Skeletal muscle cell (primary cell): ENCODE measurements at regions not wholly inside any gene's neighbourhood (a gene's known extent, or its start where the extent isn't known, plus 50 kb on each side); places are given as distances from the start of the nearest gene placed in this dataset.
A peak's percentile ranks its signal among the peaks of the same experiment; 100 is the strongest.

ENCODE experiments used
- DNase-seq: peaks from one replicate; pipeline ENCODE4 v3.0.0-alpha.2; 2010; ENCODE audit warnings: low read depth
- H3K4me3 ChIP-seq: 2 replicates; pipeline ENCODE4 v1.5.1; 2011; ENCODE audit warnings: low read depth, mild to moderate bottlenecking, control low read depth, low read length, moderate library complexity

- DNase-seq = no peak
- H3K4me3 ChIP-seq = no peak overlapping the region
Observed at GRCh38 chr18:24805156-24805555, 344.7 kb downstream of the HRH4 start.

GRCh38 chr18:24809173-24809950 lies 348.9 kb downstream of the HRH4 start:
- DNase-seq = no peak
- H3K4me3 ChIP-seq = no peak overlapping the region

- no peak overlapping the region for H3K4me3 ChIP-seq
- DNase-seq = no peak
Observed at GRCh38 chr18:24810561-24811305, 350.3 kb downstream of the HRH4 start.

- DNase-seq = no peak
Observed at GRCh38 chr18:24811950-24812681, 351.7 kb downstream of the HRH4 start.

GRCh38 chr18:24814521-24814920 lies 354.1 kb downstream of the HRH4 start:
- no peak for DNase-seq
- no peak overlapping the region for H3K4me3 ChIP-seq

More at GRCh38 chr18:24811950-24812681, 351.7 kb downstream of the HRH4 start:
- H3K4me3 ChIP-seq = no peak overlapping the region

- H3K4me3 ChIP-seq = no peak overlapping the region
- no peak for DNase-seq
Observed at GRCh38 chr18:24817150-24817549, 356.7 kb downstream of the HRH4 start.

GRCh38 chr18:24817587-24818371 lies 357.3 kb downstream of the HRH4 start:
- no peak for DNase-seq
- H3K4me3 ChIP-seq = no peak overlapping the region

- no peak for DNase-seq
- no peak overlapping the region for H3K4me3 ChIP-seq
Observed at GRCh38 chr18:24818441-24818840, 358.0 kb downstream of the HRH4 start.

GRCh38 chr18:24819141-24819890 lies 358.9 kb downstream of the HRH4 start:
- no peak for DNase-seq
- H3K4me3 ChIP-seq = no peak overlapping the region

GRCh38 chr18:24825397-24825796 lies 365.0 kb downstream of the HRH4 start:
- no peak for DNase-seq
- no peak overlapping the region for H3K4me3 ChIP-seq

GRCh38 chr18:24826605-24827004 lies 366.2 kb downstream of the HRH4 start:
- no peak for DNase-seq
- no peak overlapping the region for H3K4me3 ChIP-seq

- no peak overlapping the region for H3K4me3 ChIP-seq
- no peak for DNase-seq
Observed at GRCh38 chr18:24827501-24827900, 367.1 kb downstream of the HRH4 start.

GRCh38 chr18:24831081-24831480 lies 370.6 kb downstream of the HRH4 start:
- DNase-seq = no peak
- H3K4me3 ChIP-seq = no peak overlapping the region

GRCh38 chr18:24831871-24832665 lies 371.6 kb downstream of the HRH4 start:
- DNase-seq = no peak
- no peak overlapping the region for H3K4me3 ChIP-seq

GRCh38 chr18:24835751-24836150 lies 375.3 kb downstream of the HRH4 start:
- no peak overlapping the region for H3K4me3 ChIP-seq
- no peak for DNase-seq

- DNase-seq = peak; percentile 37
- no peak overlapping the region for H3K4me3 ChIP-seq
Observed at GRCh38 chr18:24837066-24837465, 376.6 kb downstream of the HRH4 start.

GRCh38 chr18:24840051-24840450 lies 379.6 kb downstream of the HRH4 start:
- no peak for DNase-seq
- no peak overlapping the region for H3K4me3 ChIP-seq

GRCh38 chr18:24840640-24841039 lies 380.2 kb downstream of the HRH4 start:
- no peak overlapping the region for H3K4me3 ChIP-seq
- DNase-seq = no peak
